A673 (cell line): ENCODE measurements at regions not wholly inside any gene's neighbourhood (a gene's known extent, or its start where the extent isn't known, plus 50 kb on each side); places are given as distances from the start of the nearest gene placed in this dataset.

Experiments
- EZH2 ChIP-seq: fragments of 200-600 bp; sonication (generic); IDR thresholded peaks from 2 replicates; pipeline ENCODE4 v1.6.1; 2017; ENCODE audit warnings: borderline replicate concordance, low read depth, mild to moderate bottlenecking, mixed read lengths, antibody characterized with exemption, low read length; ENCODE audit not compliant: poor library complexity, severe bottlenecking
- TF ChIP-seq, protein P1 (sequence below): fragments of 300-800, 200-600 bp; sonication (generic); conservative IDR thresholded peaks from 2 replicates; pipeline ENCODE4 v1.5.1; 2017; ENCODE audit warnings: low read depth, mild to moderate bottlenecking, antibody characterized with exemption, low read length, moderate library complexity, mixed read lengths

DNA sequence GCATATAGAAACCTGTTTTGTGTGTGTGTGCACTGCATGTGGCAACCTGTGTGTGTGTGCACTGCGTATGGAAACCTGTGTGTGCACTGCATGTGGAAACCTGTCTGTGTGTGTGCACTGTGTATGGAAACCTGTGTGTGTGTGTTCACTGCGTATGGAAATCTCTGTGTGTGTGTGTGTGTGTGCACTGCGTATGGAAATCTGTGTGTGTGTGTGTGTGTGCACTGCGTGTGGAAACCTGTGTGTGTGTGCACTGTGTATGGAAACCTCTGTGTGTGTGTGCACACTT lies 72.2 kb upstream of the CCND1 start:
- TF ChIP-seq, protein P1, sequence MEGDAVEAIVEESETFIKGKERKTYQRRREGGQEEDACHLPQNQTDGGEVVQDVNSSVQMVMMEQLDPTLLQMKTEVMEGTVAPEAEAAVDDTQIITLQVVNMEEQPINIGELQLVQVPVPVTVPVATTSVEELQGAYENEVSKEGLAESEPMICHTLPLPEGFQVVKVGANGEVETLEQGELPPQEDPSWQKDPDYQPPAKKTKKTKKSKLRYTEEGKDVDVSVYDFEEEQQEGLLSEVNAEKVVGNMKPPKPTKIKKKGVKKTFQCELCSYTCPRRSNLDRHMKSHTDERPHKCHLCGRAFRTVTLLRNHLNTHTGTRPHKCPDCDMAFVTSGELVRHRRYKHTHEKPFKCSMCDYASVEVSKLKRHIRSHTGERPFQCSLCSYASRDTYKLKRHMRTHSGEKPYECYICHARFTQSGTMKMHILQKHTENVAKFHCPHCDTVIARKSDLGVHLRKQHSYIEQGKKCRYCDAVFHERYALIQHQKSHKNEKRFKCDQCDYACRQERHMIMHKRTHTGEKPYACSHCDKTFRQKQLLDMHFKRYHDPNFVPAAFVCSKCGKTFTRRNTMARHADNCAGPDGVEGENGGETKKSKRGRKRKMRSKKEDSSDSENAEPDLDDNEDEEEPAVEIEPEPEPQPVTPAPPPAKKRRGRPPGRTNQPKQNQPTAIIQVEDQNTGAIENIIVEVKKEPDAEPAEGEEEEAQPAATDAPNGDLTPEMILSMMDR: no peak
- TF ChIP-seq EZH2: no peak
